ENCODE measurements at regions not wholly inside any gene's neighbourhood (a gene's known extent, or its start where the extent isn't known, plus 50 kb on each side); places are given as distances from the start of the nearest gene placed in this dataset.
"Not testable (repeated sequence)": the region's sequence is repeated elsewhere in the genome, so short reads cannot be mapped to it uniquely, and the experiment has no call there.

GRCh38 chr11:97982512-97982911 lies 1038.2 kb upstream of the CNTN5 start:
- DNase-seq: no peak

- DNase-seq: no peak
Observed at GRCh38 chr11:97989121-97989520, 1031.6 kb upstream of the CNTN5 start.

GRCh38 chr11:97990162-97990920 lies 1030.4 kb upstream of the CNTN5 start:
- DNase-seq: no peak

GRCh38 chr11:97993562-97993961 lies 1027.2 kb upstream of the CNTN5 start:
- DNase-seq: no peak

GRCh38 chr11:97995874-97996273 lies 1024.9 kb upstream of the CNTN5 start:
- no peak for DNase-seq

- DNase-seq: no peak
Observed at GRCh38 chr11:97996762-97997161, 1024.0 kb upstream of the CNTN5 start.

- no peak for DNase-seq
Observed at GRCh38 chr11:98003606-98004371, 1017.0 kb upstream of the CNTN5 start.

GRCh38 chr11:98007072-98007471 lies 1013.7 kb upstream of the CNTN5 start:
- DNase-seq: no peak

- DNase-seq: no peak
Observed at GRCh38 chr11:98027652-98028051, 993.1 kb upstream of the CNTN5 start.

- DNase-seq: no peak
Observed at GRCh38 chr11:98029832-98030231, 990.9 kb upstream of the CNTN5 start.

GRCh38 chr11:98036810-98037209 lies 983.9 kb upstream of the CNTN5 start:
- DNase-seq: no peak

GRCh38 chr11:98040061-98040808 lies 980.5 kb upstream of the CNTN5 start:
- no peak for DNase-seq

- DNase-seq: no peak
Observed at GRCh38 chr11:98047647-98048046, 973.1 kb upstream of the CNTN5 start.

GRCh38 chr11:98053851-98054250 lies 966.9 kb upstream of the CNTN5 start:
- no peak for DNase-seq

- DNase-seq: no peak
Observed at GRCh38 chr11:98056945-98057344, 963.8 kb upstream of the CNTN5 start.

GRCh38 chr11:98059488-98059887 lies 961.3 kb upstream of the CNTN5 start:
- no peak for DNase-seq

GRCh38 chr11:98060759-98061158 lies 960.0 kb upstream of the CNTN5 start:
- no peak for DNase-seq

GRCh38 chr11:98061858-98062257 lies 958.9 kb upstream of the CNTN5 start:
- no peak for DNase-seq

GRCh38 chr11:98062714-98063113 lies 958.0 kb upstream of the CNTN5 start:
- DNase-seq: no peak

- no peak for DNase-seq
Observed at GRCh38 chr11:98068251-98068650, 952.5 kb upstream of the CNTN5 start.

GRCh38 chr11:98069147-98069546 lies 951.6 kb upstream of the CNTN5 start:
- DNase-seq: not testable (repeated sequence)

- no peak for DNase-seq
Observed at GRCh38 chr11:98069861-98070260, 950.9 kb upstream of the CNTN5 start.

GRCh38 chr11:98090861-98091505 lies 929.8 kb upstream of the CNTN5 start:
- DNase-seq: no peak
